Hematopoietic multipotent progenitor cell treated with erythropoietin and hydrocortisone succinate and interleukin-3 and kit ligand, for 15 days (in vitro differentiated cells): ENCODE measurements at regions not wholly inside any gene's neighbourhood (a gene's known extent, or its start where the extent isn't known, plus 50 kb on each side); places are given as distances from the start of the nearest gene placed in this dataset.
"Not testable (repeated sequence)": the region's sequence is repeated elsewhere in the genome, so short reads cannot be mapped to it uniquely, and the experiment has no call there.

Experiments used
- DNase-seq: peaks from one replicate; pipeline ENCODE4 v3.0.0-alpha.2; 2015; ENCODE audit warnings: low spot score

GRCh38 chr14:24744641-24745040, 110.7 kb upstream of the GZMB start:
- DNase-seq: no peak

GRCh38 chr14:24741871-24742270, 107.9 kb upstream of the GZMB start:
- DNase-seq: no peak

- no peak for DNase-seq
Measured at GRCh38 chr14:24735984-24736630, 102.1 kb upstream of the GZMB start.

- peak; percentile 54 for DNase-seq
Measured at GRCh38 chr14:24734917-24735500, 101.0 kb upstream of the GZMB start.

- no peak for DNase-seq
Measured at GRCh38 chr14:24726480-24726879, 92.5 kb upstream of the GZMB start.

GRCh38 chr14:24725311-24725710, 91.3 kb upstream of the GZMB start:
- no peak for DNase-seq

- no peak for DNase-seq
Measured at GRCh38 chr14:24721775-24722174, 87.8 kb upstream of the GZMB start.

- DNase-seq: no peak
Measured at GRCh38 chr14:24715239-24715638, 81.2 kb upstream of the GZMB start.

- no peak for DNase-seq
Measured at GRCh38 chr14:24713404-24713803, 79.4 kb upstream of the GZMB start.

- DNase-seq: no peak
Measured at GRCh38 chr14:24712909-24713308, 78.9 kb upstream of the GZMB start.

- no peak for DNase-seq
Measured at GRCh38 chr14:24712374-24712773, 78.4 kb upstream of the GZMB start.

GRCh38 chr14:24710403-24711112, 76.6 kb upstream of the GZMB start:
- DNase-seq: peak; percentile 73

- no peak for DNase-seq
Measured at GRCh38 chr14:24708684-24709083, 74.7 kb upstream of the GZMB start.

GRCh38 chr14:24706351-24706750, 72.4 kb upstream of the GZMB start:
- DNase-seq: no peak

GRCh38 chr14:24705840-24706239, 71.8 kb upstream of the GZMB start:
- no peak for DNase-seq

- DNase-seq: no peak
Measured at GRCh38 chr14:24701062-24701461, 67.1 kb upstream of the GZMB start.

GRCh38 chr14:24700511-24700910, 66.5 kb upstream of the GZMB start:
- DNase-seq: no peak

- no peak for DNase-seq
Measured at GRCh38 chr14:24699052-24699451, 65.1 kb upstream of the GZMB start.

- DNase-seq: not testable (repeated sequence)
Measured at GRCh38 chr14:24696280-24696920, 62.4 kb upstream of the GZMB start.

- DNase-seq: no peak
Measured at GRCh38 chr14:24695265-24696241, 61.6 kb upstream of the GZMB start.

- no peak for DNase-seq
Measured at GRCh38 chr14:24694680-24695079, 60.7 kb upstream of the GZMB start.

GRCh38 chr14:24693983-24694382, 60.0 kb upstream of the GZMB start:
- no peak for DNase-seq
